GM12891 (cell line): ENCODE measurements at regions not wholly inside any gene's neighbourhood (a gene's known extent, or its start where the extent isn't known, plus 50 kb on each side); places are given as distances from the start of the nearest gene placed in this dataset.

Experiments
- DNase-seq: peaks from one replicate; pipeline ENCODE4 v3.0.0; 2011; ENCODE audit warnings: low spot score; ENCODE audit not compliant: insufficient read length
- FAIRE-seq: peaks from 2 replicates; lab custom pipeline; 2011; peaks lifted over from hg19 to GRCh38; lab: Jason Lieb, UNC
- PAX5 ChIP-seq: IDR thresholded peaks from 2 replicates; pipeline ENCODE4 v1.6.1; 2011; ENCODE audit warnings: low read length, moderate library complexity, mild to moderate bottlenecking; ENCODE audit not compliant: insufficient read depth, severe bottlenecking
- POLR2A ChIP-seq: IDR thresholded peaks from 2 replicates; pipeline ENCODE4 v1.6.1; 2011; ENCODE audit warnings: low read depth, low read length, control low read depth
- POLR2AphosphoS5 ChIP-seq: IDR thresholded peaks from 2 replicates; pipeline ENCODE4 v1.6.1; 2011; ENCODE audit warnings: low read depth, low read length, control low read depth
- POU2F2 ChIP-seq: IDR thresholded peaks from 2 replicates; pipeline ENCODE4 v1.6.1; 2011; ENCODE audit warnings: low read depth, mild to moderate bottlenecking, control low read depth, low read length, moderate library complexity
- SPI1 ChIP-seq: IDR thresholded peaks from 2 replicates; pipeline ENCODE4 v1.6.1; 2011; ENCODE audit warnings: low read depth, low read length, control low read depth
- TAF1 ChIP-seq: IDR thresholded peaks from 2 replicates; pipeline ENCODE4 v1.6.1; 2011; ENCODE audit warnings: low read depth, low read length, control low read depth

- DNase-seq (no peak), FAIRE-seq (no peak)
- TF ChIP-seq POLR2AphosphoS5 (no peak), PAX5 (no peak), SPI1 (0 out of 2 replicates have a peak, but pooled peaks have one; percentile 11), TAF1 (no peak), POU2F2 (no peak)
These were observed 312.6 kb downstream of the FGFR2 start for GRCh38 chr10:121285406-121286196.

GRCh38 chr10:121288011-121288410 lies 310.2 kb downstream of the FGFR2 start:
- DNase-seq (no peak), FAIRE-seq (no peak)
- TF ChIP-seq POLR2A, result no peak

- FAIRE-seq (no peak), DNase-seq (no peak)
- TF ChIP-seq PAX5 (no peak), SPI1 (no peak), TAF1 (no peak), POLR2A (no peak), POLR2AphosphoS5 (no peak), POU2F2 (no peak)
These were observed 309.2 kb downstream of the FGFR2 start for GRCh38 chr10:121288864-121289661.

- DNase-seq, result no peak
- TF ChIP-seq POLR2A (no peak), TAF1 (no peak)
- no peak for FAIRE-seq
These were observed 308.4 kb downstream of the FGFR2 start for GRCh38 chr10:121289800-121290199.

- FAIRE-seq (no peak), DNase-seq (no peak)
- no peak for TF ChIP-seq POU2F2
- no peak for TF ChIP-seq PAX5
- TF ChIP-seq POLR2A, result no peak
- TF ChIP-seq SPI1, result no peak
- no peak for TF ChIP-seq POLR2AphosphoS5
These were observed 307.6 kb downstream of the FGFR2 start for GRCh38 chr10:121290674-121291073.

- DNase-seq (no peak), FAIRE-seq (no peak)
- TF ChIP-seq POU2F2, result no peak
These were observed 306.9 kb downstream of the FGFR2 start for GRCh38 chr10:121291376-121291775.

GRCh38 chr10:121291823-121292222 lies 306.4 kb downstream of the FGFR2 start:
- DNase-seq, result no peak
- no peak for FAIRE-seq
- no peak for TF ChIP-seq POLR2A
- TF ChIP-seq POLR2AphosphoS5, result no peak
- no peak for TF ChIP-seq SPI1
- TF ChIP-seq PAX5, result no peak
- no peak for TF ChIP-seq POU2F2
- TF ChIP-seq TAF1, result no peak

- no peak for FAIRE-seq
- TF ChIP-seq POLR2A (no peak), POLR2AphosphoS5 (no peak), SPI1 (no peak), POU2F2 (no peak), PAX5 (no peak), TAF1 (no peak)
These were observed 305.9 kb downstream of the FGFR2 start for GRCh38 chr10:121292321-121292720.

GRCh38 chr10:121293110-121293509 lies 305.1 kb downstream of the FGFR2 start:
- FAIRE-seq, result no peak
- no peak for DNase-seq
- TF ChIP-seq POLR2AphosphoS5, result no peak
- no peak for TF ChIP-seq PAX5
- TF ChIP-seq TAF1, result no peak
- TF ChIP-seq POLR2A, result no peak
- no peak for TF ChIP-seq SPI1
- TF ChIP-seq POU2F2, result no peak

More at GRCh38 chr10:121292321-121292720, 305.9 kb downstream of the FGFR2 start:
- no peak for DNase-seq

GRCh38 chr10:121294630-121295029 lies 303.6 kb downstream of the FGFR2 start:
- no peak for FAIRE-seq

More at GRCh38 chr10:121294630-121295029, 303.6 kb downstream of the FGFR2 start:
- no peak for TF ChIP-seq POLR2AphosphoS5
- no peak for TF ChIP-seq POU2F2
- no peak for TF ChIP-seq POLR2A
- no peak for TF ChIP-seq TAF1
- no peak for TF ChIP-seq PAX5
- TF ChIP-seq SPI1, result no peak
- DNase-seq, result no peak
